ENCODE measurements at regions not wholly inside any gene's neighbourhood (a gene's known extent, or its start where the extent isn't known, plus 50 kb on each side); places are given as distances from the start of the nearest gene placed in this dataset.
"Not testable (repeated sequence)": the region's sequence is repeated elsewhere in the genome, so short reads cannot be mapped to it uniquely, and the experiment has no call there.

DNA sequence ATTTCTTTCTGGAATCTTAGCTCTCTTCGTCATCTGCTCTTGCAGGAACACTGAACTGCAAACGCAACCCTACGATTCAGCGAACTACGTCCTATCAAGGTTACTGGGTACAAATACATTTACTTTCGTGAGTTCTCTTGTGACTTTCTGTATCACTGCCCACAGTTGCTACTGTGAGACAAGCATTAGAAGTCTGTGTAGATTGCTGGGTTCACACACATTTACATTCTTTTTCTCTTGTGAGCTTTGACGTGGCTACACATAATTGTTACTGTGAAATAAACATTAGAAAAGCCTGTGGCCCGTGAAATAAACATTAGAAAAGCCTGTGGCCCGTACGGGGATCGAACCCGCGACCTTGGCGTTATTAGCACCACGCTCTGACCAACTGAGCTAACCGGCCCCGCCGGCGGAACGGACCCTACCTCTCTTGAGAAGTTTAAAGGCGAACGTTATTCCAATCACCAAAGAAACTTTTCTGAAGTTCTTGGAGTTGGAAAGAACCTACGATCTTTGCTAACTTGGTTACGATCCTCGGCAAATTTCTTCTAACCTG is 61.2 kb upstream of the ZNF322 start:
- DNase-seq, result not testable (repeated sequence)

DNA sequence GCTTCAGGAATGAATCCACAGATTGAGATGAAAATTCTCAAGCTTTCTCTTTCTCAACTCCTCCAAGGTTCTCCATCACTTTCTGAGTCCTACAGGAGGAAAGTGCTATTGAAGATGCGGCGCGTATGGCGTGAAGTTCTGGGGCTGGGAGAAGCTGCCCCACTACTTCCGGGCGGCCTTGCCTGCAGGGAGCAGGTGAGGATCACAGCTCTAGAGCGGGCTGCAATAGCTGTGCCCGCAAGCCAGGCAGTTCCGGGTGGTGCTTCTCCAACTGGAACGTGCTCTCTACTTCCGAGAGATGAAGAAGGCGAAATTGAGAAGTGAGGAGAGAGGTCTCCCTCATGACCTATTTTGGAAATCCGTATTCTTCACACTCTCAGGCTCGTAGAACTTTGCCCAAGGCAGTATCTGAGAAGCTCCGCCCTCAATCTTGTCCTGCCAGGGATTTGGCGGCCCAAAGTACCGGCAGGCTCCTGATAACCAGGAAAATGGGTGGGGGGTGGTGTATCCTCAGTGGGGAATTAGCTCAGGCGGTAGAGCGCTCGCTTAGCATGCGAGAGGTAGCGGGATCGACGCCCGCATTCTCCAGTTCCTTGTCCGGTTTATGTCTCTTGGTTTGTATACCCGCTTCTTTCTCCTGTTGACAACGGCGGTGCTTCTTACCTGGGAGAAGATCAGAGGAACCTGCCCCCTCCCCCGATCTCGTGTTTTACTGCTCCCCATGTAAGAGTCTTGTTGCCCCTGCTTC is 70.6 kb upstream of the ZNF322 start:
- not testable (repeated sequence) for DNase-seq

DNA sequence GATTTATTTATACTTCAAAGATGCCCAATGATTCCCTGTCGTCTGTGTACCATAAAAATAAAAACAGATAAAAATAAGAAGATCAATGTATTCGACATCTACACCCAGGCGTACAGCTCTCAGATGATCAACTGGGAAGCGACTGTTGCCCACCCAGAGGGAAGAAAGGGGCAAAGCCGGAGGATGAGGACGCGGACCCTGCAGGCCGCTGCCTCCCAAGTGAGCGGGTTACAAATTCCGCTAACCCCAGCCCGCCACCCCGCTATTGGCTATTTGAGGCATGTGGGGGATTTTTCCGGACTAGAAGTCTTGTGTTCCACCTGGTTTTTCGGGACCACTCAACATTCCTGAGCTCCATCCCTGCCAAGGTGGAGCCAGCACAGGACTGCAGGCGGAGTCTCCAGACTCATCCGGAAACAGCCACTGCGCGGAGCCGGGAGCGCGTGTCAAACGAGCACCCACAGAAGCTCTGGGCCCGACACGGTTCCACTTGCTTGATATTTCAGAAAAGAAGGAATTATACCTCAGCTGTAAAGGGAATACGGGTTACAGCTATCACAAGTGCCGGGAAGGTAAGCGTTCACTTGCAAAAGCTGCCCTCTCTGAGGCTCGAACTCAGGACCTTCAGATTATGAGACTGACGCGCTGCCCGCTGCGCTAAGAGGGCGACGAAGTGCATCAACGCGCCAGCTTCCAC is 75.4 kb upstream of the ZNF322 start:
- DNase-seq, result not testable (repeated sequence)

DNA sequence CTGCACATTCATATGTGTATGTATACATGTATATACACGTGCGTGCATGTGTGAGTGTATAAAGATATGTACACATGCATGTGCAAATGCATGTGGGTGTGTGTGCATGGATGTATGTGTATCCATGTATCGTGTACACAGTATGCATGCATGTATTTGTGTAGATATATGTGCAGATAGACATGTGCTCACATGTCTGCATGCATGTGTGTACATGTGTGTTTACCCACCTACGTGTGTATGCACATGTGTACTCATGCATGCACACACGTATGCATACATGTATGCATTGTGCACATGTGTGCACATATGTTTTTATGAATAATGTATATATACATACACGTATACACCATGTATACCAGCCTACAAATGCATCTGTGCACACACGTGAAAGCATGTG is 80.3 kb upstream of the ZNF322 start:
- no peak for DNase-seq

DNA sequence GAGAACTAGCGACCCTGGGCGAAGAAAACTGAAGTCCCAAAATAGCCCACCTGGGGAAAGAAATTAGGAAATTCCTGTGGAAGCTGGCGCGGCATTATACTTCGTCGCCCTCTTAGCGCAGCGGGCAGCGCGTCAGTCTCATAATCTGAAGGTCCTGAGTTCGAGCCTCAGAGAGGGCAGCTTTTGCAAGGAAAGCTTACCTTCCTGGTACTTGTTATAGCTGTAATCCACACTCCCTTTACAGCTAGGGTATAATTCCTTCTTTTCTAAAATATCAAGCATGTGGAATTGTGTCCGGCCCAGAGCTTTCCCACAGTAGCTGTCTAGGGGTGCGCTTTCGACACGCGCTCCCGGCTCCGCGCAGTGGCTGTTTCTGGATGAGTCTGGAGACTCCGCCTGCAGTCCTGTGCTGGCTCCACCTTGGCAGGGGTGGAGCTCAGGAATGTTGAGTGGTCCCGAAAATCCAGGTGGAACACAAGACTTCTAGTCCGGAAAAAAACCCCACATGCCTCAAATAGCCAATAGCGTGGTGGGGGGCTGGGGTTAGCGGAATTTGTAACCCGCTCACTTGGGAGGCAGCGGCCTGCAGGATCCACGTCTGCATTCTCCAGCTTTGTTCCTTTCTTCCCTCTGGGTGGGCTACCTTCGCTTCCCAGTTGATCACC is 83.7 kb upstream of the ZNF322 start:
- no peak for DNase-seq

DNA sequence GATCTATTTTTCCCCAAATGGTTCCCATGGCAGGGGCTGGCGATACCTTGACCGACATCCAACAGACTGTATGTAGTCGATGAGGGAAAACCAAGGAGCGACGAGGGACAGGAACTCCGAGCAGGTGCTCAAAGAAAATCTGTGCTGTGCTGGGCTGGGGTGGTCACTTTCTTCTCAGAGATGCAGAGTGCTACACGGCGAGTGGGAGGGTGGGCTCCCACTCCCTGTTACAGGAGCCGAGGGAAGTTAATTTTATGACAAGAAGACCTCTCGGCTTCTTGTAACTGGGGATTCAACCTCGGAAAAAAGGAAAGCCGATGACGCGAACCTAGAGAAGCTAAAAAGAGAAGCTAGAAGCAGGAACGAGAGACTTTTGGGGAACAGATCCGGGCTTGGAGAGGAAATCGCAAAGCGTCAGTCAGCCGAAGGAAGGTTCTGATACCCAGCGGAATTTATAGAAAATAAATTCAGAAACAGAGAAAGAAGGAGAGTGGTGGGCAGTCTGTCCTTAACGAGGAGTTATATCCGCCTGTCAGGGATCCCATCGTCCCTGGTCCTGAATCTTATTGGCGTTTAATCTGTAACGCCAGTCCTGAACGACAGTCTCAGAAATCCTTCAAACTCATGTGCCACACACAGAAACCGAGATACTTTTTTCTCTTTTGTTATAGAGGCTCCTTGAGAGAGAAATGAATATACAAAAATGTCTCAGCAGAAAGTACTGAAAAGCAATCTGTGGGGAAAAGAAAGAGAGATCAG is 84.6 kb upstream of the ZNF322 start:
- no peak for DNase-seq

DNA sequence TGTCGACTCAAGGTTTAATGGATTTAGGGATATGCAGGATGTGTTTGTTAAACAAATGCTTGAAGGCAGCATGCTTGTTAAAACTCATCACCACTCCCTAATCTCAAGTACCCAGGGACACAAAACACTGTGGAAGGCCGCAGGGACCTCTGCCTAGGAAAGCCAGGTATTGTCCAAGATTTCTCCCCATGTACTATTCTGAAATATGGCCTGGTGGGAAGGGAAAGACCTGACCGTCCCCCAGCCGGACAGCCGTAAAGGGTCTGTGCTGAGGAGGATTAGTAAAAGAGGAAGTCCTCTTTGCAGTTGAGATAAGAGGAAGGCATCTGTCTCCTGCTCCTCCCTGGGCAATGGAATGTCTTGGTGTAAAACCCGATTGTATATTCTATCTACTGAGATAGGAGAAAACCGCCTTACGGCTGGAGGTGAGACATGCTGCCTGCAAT is 85.3 kb upstream of the ZNF322 start:
- not testable (repeated sequence) for DNase-seq

DNA sequence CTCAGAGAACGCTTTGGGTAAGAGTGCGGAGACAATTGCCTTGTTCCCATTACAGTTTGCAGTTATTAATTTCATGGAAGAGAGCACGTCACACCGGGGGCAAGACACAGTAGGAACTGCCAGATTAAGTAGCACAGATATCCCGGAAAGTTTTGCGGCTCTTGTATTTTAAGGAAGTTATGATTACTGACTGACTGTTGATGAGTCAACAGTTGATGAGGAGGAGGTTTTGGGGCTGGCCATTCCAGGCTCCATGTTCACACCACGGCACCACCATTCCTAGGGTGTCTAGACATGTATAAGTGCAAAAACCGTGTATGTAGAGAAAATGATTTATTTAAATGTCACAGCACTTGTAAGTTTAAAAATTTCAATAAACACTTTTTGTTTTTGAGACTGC is 86.4 kb upstream of the ZNF322 start:
- not testable (repeated sequence) for DNase-seq

DNA sequence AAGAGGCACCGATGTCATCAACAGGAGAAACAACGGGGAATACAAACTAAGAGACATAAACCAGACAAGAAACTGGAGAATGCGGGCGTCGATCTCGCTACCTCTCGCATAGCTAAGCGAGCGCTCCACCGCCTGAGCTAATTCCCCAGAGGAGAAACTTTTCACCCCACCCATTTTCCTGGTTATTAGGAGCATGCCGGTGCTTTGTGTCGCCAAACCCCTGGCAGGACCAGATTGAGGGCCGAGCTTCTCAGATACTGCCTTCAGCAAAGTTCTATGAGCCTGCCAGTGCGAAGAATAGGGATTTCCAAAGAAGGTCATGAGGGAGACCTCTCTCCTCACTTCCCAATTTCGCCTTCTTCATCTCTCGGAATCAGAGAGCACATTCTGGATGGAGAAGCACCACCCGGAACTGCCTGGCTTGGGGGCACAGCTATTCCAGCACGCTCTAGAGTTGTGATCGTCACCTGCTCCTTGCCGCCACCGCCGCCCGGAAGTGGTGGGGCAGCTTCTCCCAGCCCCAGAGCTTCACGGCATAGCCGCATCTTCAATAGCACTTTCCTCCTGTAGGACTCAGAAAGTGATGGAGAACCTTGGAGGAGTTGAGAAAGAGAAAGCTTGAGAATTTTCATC is 89.7 kb upstream of the ZNF322 start:
- not testable (repeated sequence) for DNase-seq

DNA sequence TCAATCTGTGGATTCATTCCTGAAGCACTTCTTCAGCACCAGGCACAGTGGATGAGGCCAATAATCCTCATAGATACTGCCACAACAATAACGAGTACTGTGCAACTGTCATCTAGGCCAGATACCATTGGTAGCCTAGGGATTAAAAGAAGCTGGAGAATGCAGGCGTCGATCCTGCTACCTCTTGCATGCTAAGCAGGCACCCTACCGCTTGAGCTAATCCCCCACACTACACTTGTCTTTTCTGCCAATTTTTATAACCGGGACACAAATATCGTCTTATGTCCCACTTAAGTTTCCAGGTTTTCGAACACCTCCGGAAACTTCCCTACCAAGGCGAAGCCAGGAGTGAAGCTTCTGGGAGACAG is 90.2 kb upstream of the ZNF322 start:
- not testable (repeated sequence) for DNase-seq

DNA sequence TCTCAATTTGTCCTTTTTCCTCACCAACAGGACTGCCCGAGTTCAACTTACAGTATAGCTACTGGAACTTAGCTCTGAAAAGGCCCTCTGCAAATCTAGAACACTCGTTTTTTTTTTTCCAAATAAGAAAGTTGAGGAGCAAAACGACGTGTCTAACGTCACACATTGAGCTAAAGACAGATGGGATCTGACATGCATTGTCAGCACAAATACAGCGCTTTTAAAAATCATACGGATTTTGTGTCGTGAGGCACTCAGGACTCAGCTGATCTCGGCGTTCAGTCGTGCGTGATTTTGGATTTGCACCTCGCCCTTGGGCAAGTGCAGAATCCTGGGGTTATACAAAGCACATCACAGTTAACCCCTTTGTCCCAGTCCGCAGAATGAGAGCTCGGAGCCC is 94.7 kb upstream of the ZNF322 start:
- no peak for DNase-seq

DNA sequence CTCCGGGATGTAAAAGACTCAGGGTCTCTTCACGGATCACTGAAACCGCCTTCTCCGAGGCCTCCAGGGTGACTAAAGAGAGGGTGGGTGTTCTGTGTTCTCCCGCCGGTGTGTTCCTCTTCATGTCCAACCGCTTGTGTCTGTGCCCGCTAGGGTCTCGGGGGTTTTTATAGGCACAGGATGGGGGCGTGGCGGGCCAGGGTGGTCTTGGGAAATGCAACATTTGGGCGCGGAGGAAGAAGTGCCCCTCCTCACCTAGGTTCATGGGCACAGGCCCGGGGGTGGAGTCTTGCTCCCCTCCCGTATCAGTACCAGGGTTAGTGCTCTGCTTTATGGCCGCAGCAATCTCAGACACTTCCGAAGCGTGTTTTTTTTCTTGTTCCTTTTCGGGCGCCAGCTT is 95.3 kb upstream of the ZNF322 start:
- DNase-seq, result not testable (repeated sequence)

DNA sequence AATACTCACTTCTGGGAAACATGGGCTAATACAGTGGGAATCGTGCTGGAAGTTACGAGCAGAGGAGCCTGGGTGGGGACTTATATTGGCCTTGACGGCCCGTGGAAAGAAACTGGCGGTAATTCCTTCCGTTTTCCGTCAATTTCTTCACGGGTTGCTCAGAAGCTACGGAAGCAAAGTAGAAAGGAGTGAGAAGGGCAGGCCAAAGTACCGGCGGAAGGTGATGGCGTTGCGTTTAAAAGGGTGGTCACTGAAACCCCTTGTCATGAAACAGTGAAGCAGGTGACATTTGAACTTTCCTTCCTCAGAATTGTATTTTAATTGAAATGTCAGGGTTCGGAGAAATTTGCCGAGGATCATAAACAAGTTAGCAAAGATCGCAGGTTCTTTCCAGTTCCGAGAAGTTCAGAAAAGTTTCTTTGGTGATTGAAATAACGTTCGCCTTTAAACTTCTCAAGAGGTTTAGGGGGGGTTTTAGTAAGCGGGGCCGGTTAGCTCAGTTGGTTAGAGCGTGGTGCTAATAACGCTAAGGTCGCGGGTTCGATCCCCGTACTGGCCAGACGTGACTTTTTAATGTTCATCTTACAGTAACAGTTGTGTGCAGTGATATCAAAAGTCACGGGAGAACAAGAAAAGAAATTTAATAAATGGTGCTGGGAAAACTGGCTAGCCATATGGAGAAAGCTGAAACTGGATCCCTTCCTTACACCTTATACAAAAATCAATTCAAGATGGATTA is 96.7 kb upstream of the ZNF322 start:
- DNase-seq, result not testable (repeated sequence)

DNA sequence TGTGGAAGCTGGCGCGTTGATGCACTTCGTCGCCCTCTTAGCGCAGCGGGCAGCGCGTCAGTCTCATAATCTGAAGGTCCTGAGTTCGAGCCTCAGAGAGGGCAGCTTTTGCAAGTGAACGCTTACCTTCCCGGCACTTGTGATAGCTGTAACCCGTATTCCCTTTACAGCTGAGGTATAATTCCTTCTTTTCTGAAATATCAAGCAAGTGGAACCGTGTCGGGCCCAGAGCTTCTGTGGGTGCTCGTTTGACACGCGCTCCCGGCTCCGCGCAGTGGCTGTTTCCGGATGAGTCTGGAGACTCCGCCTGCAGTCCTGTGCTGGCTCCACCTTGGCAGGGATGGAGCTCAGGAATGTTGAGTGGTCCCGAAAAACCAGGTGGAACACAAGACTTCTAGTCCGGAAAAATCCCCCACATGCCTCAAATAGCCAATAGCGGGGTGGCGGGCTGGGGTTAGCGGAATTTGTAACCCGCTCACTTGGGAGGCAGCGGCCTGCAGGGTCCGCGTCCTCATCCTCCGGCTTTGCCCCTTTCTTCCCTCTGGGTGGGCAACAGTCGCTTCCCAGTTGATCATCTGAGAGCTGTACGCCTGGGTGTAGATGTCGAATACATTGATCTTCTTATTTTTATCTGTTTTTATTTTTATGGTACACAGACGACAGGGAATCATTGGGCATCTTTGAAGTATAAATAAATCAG is 106.8 kb upstream of the ZNF322 start:
- DNase-seq, result not testable (repeated sequence)

DNA sequence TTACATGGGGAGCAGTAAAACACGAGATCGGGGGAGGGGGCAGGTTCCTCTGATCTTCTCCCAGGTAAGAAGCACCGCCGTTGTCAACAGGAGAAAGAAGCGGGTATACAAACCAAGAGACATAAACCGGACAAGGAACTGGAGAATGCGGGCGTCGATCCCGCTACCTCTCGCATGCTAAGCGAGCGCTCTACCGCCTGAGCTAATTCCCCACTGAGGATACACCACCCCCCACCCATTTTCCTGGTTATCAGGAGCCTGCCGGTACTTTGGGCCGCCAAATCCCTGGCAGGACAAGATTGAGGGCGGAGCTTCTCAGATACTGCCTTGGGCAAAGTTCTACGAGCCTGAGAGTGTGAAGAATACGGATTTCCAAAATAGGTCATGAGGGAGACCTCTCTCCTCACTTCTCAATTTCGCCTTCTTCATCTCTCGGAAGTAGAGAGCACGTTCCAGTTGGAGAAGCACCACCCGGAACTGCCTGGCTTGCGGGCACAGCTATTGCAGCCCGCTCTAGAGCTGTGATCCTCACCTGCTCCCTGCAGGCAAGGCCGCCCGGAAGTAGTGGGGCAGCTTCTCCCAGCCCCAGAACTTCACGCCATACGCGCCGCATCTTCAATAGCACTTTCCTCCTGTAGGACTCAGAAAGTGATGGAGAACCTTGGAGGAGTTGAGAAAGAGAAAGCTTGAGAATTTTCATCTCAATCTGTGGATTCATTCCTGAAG is 111.6 kb upstream of the ZNF322 start:
- not testable (repeated sequence) for DNase-seq

DNA sequence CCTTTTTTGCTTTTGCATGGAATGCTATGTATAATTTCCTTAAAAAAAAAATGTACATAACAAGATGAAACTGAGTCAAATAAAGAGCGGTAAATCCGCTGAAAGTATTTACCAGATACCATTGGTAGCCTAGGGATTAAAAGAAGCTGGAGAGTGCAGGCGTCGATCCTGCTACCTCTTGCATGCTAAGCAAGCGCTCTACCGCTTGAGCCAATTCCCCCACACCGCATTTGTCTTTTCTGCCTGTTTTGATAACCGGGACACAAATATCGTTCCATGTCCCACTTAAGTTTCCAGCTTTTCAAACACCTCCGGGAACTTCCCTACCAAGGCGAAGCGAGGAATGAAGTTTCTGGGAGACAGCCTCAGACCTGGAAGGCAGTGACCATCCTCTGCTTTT is 113.9 kb upstream of the ZNF322 start:
- DNase-seq, result not testable (repeated sequence)

DNA sequence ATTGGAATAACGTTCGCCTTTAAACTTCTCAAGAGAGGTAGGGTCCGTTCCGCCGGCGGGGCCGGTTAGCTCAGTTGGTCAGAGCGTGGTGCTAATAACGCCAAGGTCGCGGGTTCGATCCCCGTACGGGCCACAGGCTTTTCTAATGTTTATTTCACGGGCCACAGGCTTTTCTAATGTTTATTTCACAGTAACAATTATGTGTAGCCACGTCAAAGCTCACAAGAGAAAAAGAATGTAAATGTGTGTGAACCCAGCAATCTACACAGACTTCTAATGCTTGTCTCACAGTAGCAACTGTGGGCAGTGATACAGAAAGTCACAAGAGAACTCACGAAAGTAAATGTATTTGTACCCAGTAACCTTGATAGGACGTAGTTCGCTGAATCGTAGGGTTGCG is 121.0 kb upstream of the ZNF322 start:
- DNase-seq, result not testable (repeated sequence)

DNA sequence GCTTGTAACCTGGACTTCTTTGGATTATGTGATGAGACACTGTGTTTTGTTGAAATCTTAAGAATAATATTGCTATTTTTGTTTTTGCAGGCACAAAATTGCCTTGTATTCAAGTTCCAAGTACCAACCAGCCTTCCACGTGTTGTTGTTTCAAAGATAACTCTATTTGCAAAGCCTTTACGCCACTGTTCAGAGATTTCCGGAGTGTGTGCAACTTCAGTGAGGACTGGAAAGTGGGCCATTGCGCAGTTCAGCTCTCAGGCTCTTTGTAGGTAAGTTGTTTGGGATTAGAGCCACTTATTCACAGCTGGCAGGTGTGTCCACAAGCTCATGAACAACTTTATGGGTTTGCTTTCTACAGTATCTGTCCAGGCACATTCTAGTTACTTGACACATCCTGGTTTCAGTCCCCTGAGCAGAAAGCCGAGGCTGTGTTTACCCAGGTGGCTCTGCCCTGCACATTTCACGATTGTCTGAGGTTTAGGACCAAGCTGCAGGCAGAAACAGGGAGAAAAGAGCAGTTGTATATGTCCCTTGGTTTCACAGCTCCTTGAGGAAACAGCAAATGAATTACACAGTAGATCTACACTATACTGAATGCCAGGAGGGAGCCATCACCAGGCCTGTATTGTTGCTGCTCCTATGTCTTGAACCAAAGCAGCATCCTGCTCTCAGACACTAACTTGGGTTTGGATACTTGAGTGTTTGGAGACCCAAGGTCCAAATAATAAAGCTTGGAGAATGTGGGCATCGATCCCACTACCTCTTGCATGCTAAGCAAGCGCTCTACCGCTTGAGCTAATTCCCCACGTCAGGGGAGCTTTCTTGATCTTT is 136.1 kb upstream of the ZNF322 start:
- not testable (repeated sequence) for DNase-seq
